GM23248 (cell line): ENCODE measurements at regions not wholly inside any gene's neighbourhood (a gene's known extent, or its start where the extent isn't known, plus 50 kb on each side); places are given as distances from the start of the nearest gene placed in this dataset.
"Not testable (repeated sequence)": the region's sequence is repeated elsewhere in the genome, so short reads cannot be mapped to it uniquely, and the experiment has no call there.

Experiments used
- DNase-seq: peaks from one replicate; pipeline ENCODE4 v3.0.0-alpha.2; 2015
- H2AFZ ChIP-seq: fragments of 200-600 bp; sonication (generic); 2 replicates; pipeline ENCODE4 v1.6.1; 2016; ENCODE audit warnings: antibody characterized with exemption
- H3F3A ChIP-seq: fragments of 200-600 bp; sonication (generic); 2 replicates; pipeline ENCODE4 v1.6.1; 2016; ENCODE audit warnings: mild to moderate bottlenecking, antibody characterized with exemption, mixed run types; ENCODE audit not compliant: insufficient read depth
- H3K27ac ChIP-seq: fragments of 200-600 bp; sonication (generic); 2 replicates; pipeline ENCODE4 v1.5.1; 2016; ENCODE audit warnings: mild to moderate bottlenecking
- H3K27me3 ChIP-seq: fragments of 200-600 bp; sonication (generic); replicated peaks from 2 replicates; pipeline ENCODE4 v1.6.1; 2016; ENCODE audit warnings: mild to moderate bottlenecking; ENCODE audit not compliant: insufficient read depth
- H3K36me3 ChIP-seq: fragments of 200-600 bp; sonication (generic); 2 replicates; pipeline ENCODE4 v1.6.1; 2016; ENCODE audit warnings: low read depth, mild to moderate bottlenecking
- H3K4me1 ChIP-seq: fragments of 200-600 bp; sonication (generic); 2 replicates; pipeline ENCODE4 v1.6.1; 2016; ENCODE audit warnings: mild to moderate bottlenecking; ENCODE audit not compliant: insufficient read depth
- H3K4me2 ChIP-seq: fragments of 200-600 bp; sonication (generic); one replicate; pipeline ENCODE4 v1.6.1; 2016; ENCODE audit warnings: mild to moderate bottlenecking; ENCODE audit not compliant: unreplicated experiment
- H3K4me3 ChIP-seq: fragments of 200-600 bp; sonication (generic); 2 replicates; pipeline ENCODE4 v1.5.1; 2016; ENCODE audit warnings: mild to moderate bottlenecking
- H3K79me2 ChIP-seq: fragments of 200-600 bp; sonication (generic); 2 replicates; pipeline ENCODE4 v1.6.1; 2016; ENCODE audit warnings: mild to moderate bottlenecking; ENCODE audit not compliant: insufficient read depth
- H3K9ac ChIP-seq: fragments of 200-600 bp; sonication (generic); 2 replicates; pipeline ENCODE4 v1.6.1; 2016; ENCODE audit warnings: mild to moderate bottlenecking
- H3K9me2 ChIP-seq: fragments of 200-600 bp; sonication (generic); 2 replicates; pipeline ENCODE4 v1.6.1; 2016; ENCODE audit warnings: mixed run types, mild to moderate bottlenecking, moderate library complexity; ENCODE audit not compliant: insufficient read depth
- H3K9me3 ChIP-seq: fragments of 200-600 bp; sonication (generic); one replicate; pipeline ENCODE4 v1.6.1; 2017; ENCODE audit warnings: low read depth
- H4K20me1 ChIP-seq: fragments of 200-600 bp; sonication (generic); 2 replicates; pipeline ENCODE4 v1.6.0; 2016; ENCODE audit not compliant: insufficient read depth
- EZH2 ChIP-seq: fragments of 200-600 bp; sonication (generic); IDR thresholded peaks from 2 replicates; pipeline ENCODE4 v1.6.1; 2018; ENCODE audit warnings: antibody characterized with exemption, mild to moderate bottlenecking; ENCODE audit not compliant: insufficient read depth, poor library complexity, severe bottlenecking
- EZH2phosphoT487 ChIP-seq: fragments of 200-600 bp; sonication (generic); IDR thresholded peaks from 2 replicates; pipeline ENCODE4 v1.6.1; 2018; ENCODE audit warnings: antibody characterized with exemption, moderate library complexity, mild to moderate bottlenecking, low read depth; ENCODE audit not compliant: insufficient read depth
- WGBS, 2 experiments: methylation state at CpG; one replicate each; pipeline ENCODE4 v1.1.6; 2015 to 2017; ENCODE audit warnings: low lambda C conversion rate in 2 of 2, low coverage in 1 of 2; ENCODE audit errors: missing lambda C conversion rate in 2 of 2; 5-methylcytosine and 5-hydroxymethylcytosine counted together
- in situ Hi-C: fragments of 300-500 bp; cut with MboI; formaldehyde crosslinking; loops from 2 replicates; pipeline ENCODE4 v1.15.0; 2020

- TF ChIP-seq EZH2phosphoT487: no peak
- TF ChIP-seq EZH2: no peak
- WGBS, 2 experiments: 47 to 56% methylated on average over 1 of the region's 1 CpG
- no peak overlapping the region for H3K4me3 ChIP-seq
- H3K27ac ChIP-seq: no peak overlapping the region
- H3K9ac ChIP-seq: no peak overlapping the region
- H3K9me3 ChIP-seq: no peaks in the 10 kb centered on the region
- no peaks in the 10 kb centered on the region for H3F3A ChIP-seq
- no peaks in the 10 kb centered on the region for H3K27me3 ChIP-seq
- no peak for DNase-seq
- no peaks in the 10 kb centered on the region for H3K4me1 ChIP-seq
- no peaks in the 10 kb centered on the region for H4K20me1 ChIP-seq
- in situ Hi-C loops: no loop called here
- no peaks in the 10 kb centered on the region for H3K79me2 ChIP-seq
- no peak overlapping the region for H3K4me2 ChIP-seq
- H3K36me3 ChIP-seq: no peaks in the 10 kb centered on the region
- no peaks in the 10 kb centered on the region for H3K9me2 ChIP-seq
- H2AFZ ChIP-seq: no peak overlapping the region
Observed at GRCh38 chr13:80873589-80873988, 532.7 kb upstream of the SPRY2 start.

GRCh38 chr13:80871971-80872370 is 531.0 kb upstream of the SPRY2 start:
- H2AFZ ChIP-seq, H3K4me3 ChIP-seq, H3K27ac ChIP-seq, H3K36me3 ChIP-seq, H3K9me2 ChIP-seq, H3F3A ChIP-seq, H3K79me2 ChIP-seq, H3K4me2 ChIP-seq, H3K27me3 ChIP-seq, in situ Hi-C loops, H4K20me1 ChIP-seq, H3K9ac ChIP-seq, DNase-seq, H3K4me1 ChIP-seq, H3K9me3 ChIP-seq: not testable (repeated sequence)
- 55 to 64% methylated on average over 7 of the region's 7 CpGs for WGBS, 2 experiments

- 48 to 50% methylated on average over 4 of the region's 4 CpGs for WGBS, 2 experiments
Observed at GRCh38 chr13:80871481-80871880, 530.6 kb upstream of the SPRY2 start.

GRCh38 chr13:80870186-80870585 is 529.3 kb upstream of the SPRY2 start:
- Histone ChIP-seq H3K9ac (no peak overlapping the region), H3K79me2 (no peaks in the 10 kb centered on the region), H3K27me3 (no peaks in the 10 kb centered on the region), H2AFZ (no peak overlapping the region), H3F3A (no peaks in the 10 kb centered on the region), H3K4me3 (no peak overlapping the region), H3K4me2 (no peak overlapping the region), H3K36me3 (no peaks in the 10 kb centered on the region), H3K9me2 (no peaks in the 10 kb centered on the region), H4K20me1 (no peaks in the 10 kb centered on the region), H3K4me1 (no peaks in the 10 kb centered on the region), H3K9me3 (no peaks in the 10 kb centered on the region), H3K27ac (no peak overlapping the region)
- 33 to 38% methylated on average over 5 of the region's 5 CpGs for WGBS, 2 experiments
- no peak for TF ChIP-seq EZH2phosphoT487
- TF ChIP-seq EZH2: no peak
- in situ Hi-C loops: no loop called here
- no peak for DNase-seq

More at GRCh38 chr13:80871481-80871880, 530.6 kb upstream of the SPRY2 start:
- Histone ChIP-seq H3K4me1 (no peaks in the 10 kb centered on the region), H3K27me3 (no peaks in the 10 kb centered on the region), H3F3A (no peaks in the 10 kb centered on the region), H3K27ac (no peak overlapping the region), H4K20me1 (no peaks in the 10 kb centered on the region), H3K9ac (no peak overlapping the region), H3K4me3 (no peak overlapping the region), H3K79me2 (no peaks in the 10 kb centered on the region), H3K36me3 (no peaks in the 10 kb centered on the region), H2AFZ (no peak overlapping the region), H3K4me2 (no peak overlapping the region), H3K9me2 (no peaks in the 10 kb centered on the region), H3K9me3 (no peaks in the 10 kb centered on the region)
- TF ChIP-seq EZH2phosphoT487 (no peak), EZH2 (no peak)
- DNase-seq: no peak
- in situ Hi-C loops: no loop called here

- Histone ChIP-seq H3K27ac (no peak overlapping the region), H3K4me3 (no peak overlapping the region), H3K36me3 (no peaks in the 10 kb centered on the region), H4K20me1 (no peaks in the 10 kb centered on the region), H3K9me3 (no peaks in the 10 kb centered on the region), H3K79me2 (no peaks in the 10 kb centered on the region), H3K9me2 (no peaks in the 10 kb centered on the region), H3K4me1 (no peaks in the 10 kb centered on the region), H2AFZ (no peak overlapping the region), H3F3A (no peaks in the 10 kb centered on the region), H3K9ac (no peak overlapping the region), H3K4me2 (no peak overlapping the region), H3K27me3 (no peaks in the 10 kb centered on the region)
- in situ Hi-C loops: no loop called here
- DNase-seq: no peak
- WGBS, 2 experiments: 11% methylated on average over 3 of the region's 3 CpGs
- no peak for TF ChIP-seq EZH2phosphoT487
- no peak for TF ChIP-seq EZH2
Observed at GRCh38 chr13:80866921-80867320, 526.0 kb upstream of the SPRY2 start.
